ENCODE measurements at regions not wholly inside any gene's neighbourhood (a gene's known extent, or its start where the extent isn't known, plus 50 kb on each side); places are given as distances from the start of the nearest gene placed in this dataset.
A peak's percentile ranks its signal among the peaks of the same experiment; 100 is the strongest.

- peak; percentile 30 for DNase-seq (ENCODE audit: low spot score)
Observed at GRCh38 chr16:65202461-65202860, 80.6 kb upstream of the CDH11 start.

- DNase-seq (ENCODE audit: low spot score): no peak
Observed at GRCh38 chr16:65201511-65201910, 79.6 kb upstream of the CDH11 start.

GRCh38 chr16:65200857-65201256 is 79.0 kb upstream of the CDH11 start:
- DNase-seq (ENCODE audit: low spot score): no peak

- no peak for DNase-seq (ENCODE audit: low spot score)
Observed at GRCh38 chr16:65200156-65200773, 78.4 kb upstream of the CDH11 start.

GRCh38 chr16:65196420-65197075 is 74.7 kb upstream of the CDH11 start:
- no peak for DNase-seq (ENCODE audit: low spot score)

GRCh38 chr16:65195998-65196397 is 74.1 kb upstream of the CDH11 start:
- no peak for DNase-seq (ENCODE audit: low spot score)

GRCh38 chr16:65185241-65185778 is 63.4 kb upstream of the CDH11 start:
- DNase-seq (ENCODE audit: low spot score): no peak

GRCh38 chr16:65181071-65181561 is 59.3 kb upstream of the CDH11 start:
- DNase-seq (ENCODE audit: low spot score): no peak

GRCh38 chr16:65178151-65178550 is 56.3 kb upstream of the CDH11 start:
- DNase-seq (ENCODE audit: low spot score): peak; percentile 8

GRCh38 chr16:65176603-65177002 is 54.7 kb upstream of the CDH11 start:
- DNase-seq (ENCODE audit: low spot score): no peak

GRCh38 chr16:65172356-65172755 is 50.5 kb upstream of the CDH11 start:
- no peak for DNase-seq (ENCODE audit: low spot score)
